GM06990 (cell line): ENCODE measurements at regions not wholly inside any gene's neighbourhood (a gene's known extent, or its start where the extent isn't known, plus 50 kb on each side); places are given as distances from the start of the nearest gene placed in this dataset.

Experiments used
- DNase-seq: peaks from one replicate; pipeline ENCODE4 v3.0.0-alpha.2; 2011; ENCODE audit not compliant: insufficient read length; ENCODE audit errors: extremely low read depth
- H3K27me3 ChIP-seq: replicated peaks from 2 replicates; pipeline ENCODE4 v1.6.0; 2011; ENCODE audit warnings: low read length; ENCODE audit not compliant: control insufficient read depth, insufficient read depth
- H3K36me3 ChIP-seq: 2 replicates; pipeline ENCODE4 v1.5.1; 2011; ENCODE audit warnings: low read length; ENCODE audit not compliant: control insufficient read depth, insufficient read depth
- H3K4me3 ChIP-seq: replicated peaks from 2 replicates; pipeline ENCODE4 v1.5.1; 2011; ENCODE audit warnings: low read depth, mild to moderate bottlenecking, control low read depth, low read length
- CTCF ChIP-seq: IDR thresholded peaks from 2 replicates; pipeline ENCODE4 v1.5.1; 2011; ENCODE audit warnings: low read length, control low read depth, mild to moderate bottlenecking, inconsistent platforms; ENCODE audit not compliant: insufficient read depth, poor library complexity, severe bottlenecking

GRCh38 chr2:234679741-234680687 lies 183.1 kb upstream of the ARL4C start:
- TF ChIP-seq CTCF, result no peak
- no peaks in the 10 kb centered on the region for H3K36me3 ChIP-seq
- H3K27me3 ChIP-seq, result no peaks in the 10 kb centered on the region
- no peak for DNase-seq
- no peak overlapping the region for H3K4me3 ChIP-seq

GRCh38 chr2:234679301-234679740 lies 182.4 kb upstream of the ARL4C start:
- Histone ChIP-seq H3K4me3 (no peak overlapping the region), H3K27me3 (no peaks in the 10 kb centered on the region), H3K36me3 (no peaks in the 10 kb centered on the region)
- TF ChIP-seq CTCF, result no peak
- DNase-seq, result no peak

GRCh38 chr2:234678711-234679110 lies 181.8 kb upstream of the ARL4C start:
- Histone ChIP-seq H3K4me3 (no peak overlapping the region), H3K36me3 (no peaks in the 10 kb centered on the region), H3K27me3 (no peaks in the 10 kb centered on the region)
- DNase-seq, result no peak
- no peak for TF ChIP-seq CTCF

GRCh38 chr2:234677758-234678538 lies 181.1 kb upstream of the ARL4C start:
- H3K27me3 ChIP-seq, result no peaks in the 10 kb centered on the region; the same call in 1 of the 2 replicates
- H3K4me3 ChIP-seq, result no peak overlapping the region
- no peak for DNase-seq
- no peaks in the 10 kb centered on the region for H3K36me3 ChIP-seq
- TF ChIP-seq CTCF, result no peak

- no peak for TF ChIP-seq CTCF
- no peak overlapping the region for H3K4me3 ChIP-seq
- no peaks in the 10 kb centered on the region; the same call in 1 of the 2 replicates for H3K27me3 ChIP-seq
- no peak for DNase-seq
- H3K36me3 ChIP-seq, result no peaks in the 10 kb centered on the region
These were observed 180.0 kb upstream of the ARL4C start for GRCh38 chr2:234676783-234677450.
